Retinal pigment epithelial cell (primary cell): ENCODE measurements at regions not wholly inside any gene's neighbourhood (a gene's known extent, or its start where the extent isn't known, plus 50 kb on each side); places are given as distances from the start of the nearest gene placed in this dataset.
"Not testable (repeated sequence)": the region's sequence is repeated elsewhere in the genome, so short reads cannot be mapped to it uniquely, and the experiment has no call there.

Experiments
- DNase-seq: peaks from one replicate; pipeline ENCODE4 v3.0.0-alpha.2; 2010; ENCODE audit warnings: low read depth
- H3K4me3 ChIP-seq: 2 replicates; pipeline ENCODE4 v1.5.1; 2011; ENCODE audit warnings: mild to moderate bottlenecking, low read length, control low read depth, moderate library complexity
- TF ChIP-seq, protein P1 (sequence below): conservative IDR thresholded peaks from 2 replicates; pipeline ENCODE4 v1.5.1; 2011; ENCODE audit warnings: low read depth, low read length, control low read depth, inconsistent platforms

DNA sequence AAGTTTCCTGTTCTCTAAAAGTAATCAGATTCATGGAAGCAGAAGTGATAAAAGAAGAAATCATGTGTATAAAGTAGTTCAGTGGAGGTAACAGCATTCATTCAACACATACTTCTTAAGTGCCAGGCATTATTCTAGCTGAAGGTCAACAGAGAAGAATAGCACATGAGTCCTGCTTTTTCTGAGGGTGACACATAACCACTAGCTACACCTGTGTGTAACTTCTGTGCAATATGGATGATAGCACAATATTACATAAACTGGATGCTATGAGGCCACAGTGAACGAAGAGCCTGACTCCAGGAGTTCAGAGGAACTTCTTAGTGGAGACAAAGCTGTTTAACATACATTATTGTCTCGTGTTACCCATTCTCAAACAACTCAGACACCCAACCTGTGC lies 114.3 kb upstream of the PCED1B start:
- H3K4me3 ChIP-seq = no peak overlapping the region
- TF ChIP-seq, protein P1, sequence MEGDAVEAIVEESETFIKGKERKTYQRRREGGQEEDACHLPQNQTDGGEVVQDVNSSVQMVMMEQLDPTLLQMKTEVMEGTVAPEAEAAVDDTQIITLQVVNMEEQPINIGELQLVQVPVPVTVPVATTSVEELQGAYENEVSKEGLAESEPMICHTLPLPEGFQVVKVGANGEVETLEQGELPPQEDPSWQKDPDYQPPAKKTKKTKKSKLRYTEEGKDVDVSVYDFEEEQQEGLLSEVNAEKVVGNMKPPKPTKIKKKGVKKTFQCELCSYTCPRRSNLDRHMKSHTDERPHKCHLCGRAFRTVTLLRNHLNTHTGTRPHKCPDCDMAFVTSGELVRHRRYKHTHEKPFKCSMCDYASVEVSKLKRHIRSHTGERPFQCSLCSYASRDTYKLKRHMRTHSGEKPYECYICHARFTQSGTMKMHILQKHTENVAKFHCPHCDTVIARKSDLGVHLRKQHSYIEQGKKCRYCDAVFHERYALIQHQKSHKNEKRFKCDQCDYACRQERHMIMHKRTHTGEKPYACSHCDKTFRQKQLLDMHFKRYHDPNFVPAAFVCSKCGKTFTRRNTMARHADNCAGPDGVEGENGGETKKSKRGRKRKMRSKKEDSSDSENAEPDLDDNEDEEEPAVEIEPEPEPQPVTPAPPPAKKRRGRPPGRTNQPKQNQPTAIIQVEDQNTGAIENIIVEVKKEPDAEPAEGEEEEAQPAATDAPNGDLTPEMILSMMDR = no peak

DNA sequence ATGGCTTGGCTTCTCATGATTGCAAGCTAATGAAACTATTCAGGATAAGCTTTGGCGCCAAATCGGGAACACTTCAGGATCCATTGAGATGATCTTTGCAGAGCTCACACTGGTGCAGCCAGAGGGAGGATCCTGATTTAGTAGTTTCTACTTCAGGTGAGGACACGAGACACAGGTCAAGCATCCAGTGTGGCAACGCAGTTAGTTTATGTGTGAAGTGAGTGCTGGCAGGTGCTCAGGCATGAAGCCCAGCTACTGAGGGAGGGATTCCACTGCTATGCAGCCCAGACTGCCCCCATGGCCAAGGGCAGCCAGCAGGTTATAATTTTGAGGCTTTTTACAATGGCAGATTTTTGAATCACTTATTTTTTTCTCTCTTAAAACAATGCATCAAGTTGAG lies 113.5 kb upstream of the PCED1B start:
- H3K4me3 ChIP-seq = no peak overlapping the region
- DNase-seq = no peak
- TF ChIP-seq, protein P1 = no peak

More for the DNA sequence above, 114.3 kb upstream of the PCED1B start:
- DNase-seq = no peak

- TF ChIP-seq, protein P1 = no peak
- DNase-seq = no peak
- no peak overlapping the region for H3K4me3 ChIP-seq
These were observed 108.8 kb upstream of the PCED1B start for GRCh38 chr12:46970636-46971035.

- not testable (repeated sequence) for DNase-seq, H3K4me3 ChIP-seq
These were observed 105.5 kb upstream of the PCED1B start for GRCh38 chr12:46973937-46974336.

GRCh38 chr12:46977871-46978375 lies 101.5 kb upstream of the PCED1B start:
- DNase-seq = no peak
- no peak overlapping the region for H3K4me3 ChIP-seq
- TF ChIP-seq, protein P1 = no peak

DNA sequence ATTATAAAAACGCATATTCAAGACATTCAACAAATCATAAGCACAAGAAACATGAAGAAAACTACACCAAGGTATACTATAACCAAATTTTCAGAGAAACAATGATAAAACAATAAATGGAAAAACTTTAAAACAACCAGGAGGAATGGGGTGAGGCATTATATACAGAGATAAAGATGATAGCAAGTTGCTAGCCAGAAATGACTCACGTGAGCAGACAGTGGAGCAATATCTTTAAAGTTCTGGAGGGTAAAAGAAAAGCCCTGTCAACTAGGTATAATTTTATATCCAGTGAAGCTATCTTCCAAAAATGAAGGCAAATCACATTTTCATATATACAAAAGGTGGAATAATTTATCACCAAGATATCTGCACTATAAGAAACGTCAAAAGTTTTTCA lies 97.8 kb upstream of the PCED1B start:
- TF ChIP-seq, protein P1 = no peak
- DNase-seq = no peak
- H3K4me3 ChIP-seq = no peak overlapping the region

DNA sequence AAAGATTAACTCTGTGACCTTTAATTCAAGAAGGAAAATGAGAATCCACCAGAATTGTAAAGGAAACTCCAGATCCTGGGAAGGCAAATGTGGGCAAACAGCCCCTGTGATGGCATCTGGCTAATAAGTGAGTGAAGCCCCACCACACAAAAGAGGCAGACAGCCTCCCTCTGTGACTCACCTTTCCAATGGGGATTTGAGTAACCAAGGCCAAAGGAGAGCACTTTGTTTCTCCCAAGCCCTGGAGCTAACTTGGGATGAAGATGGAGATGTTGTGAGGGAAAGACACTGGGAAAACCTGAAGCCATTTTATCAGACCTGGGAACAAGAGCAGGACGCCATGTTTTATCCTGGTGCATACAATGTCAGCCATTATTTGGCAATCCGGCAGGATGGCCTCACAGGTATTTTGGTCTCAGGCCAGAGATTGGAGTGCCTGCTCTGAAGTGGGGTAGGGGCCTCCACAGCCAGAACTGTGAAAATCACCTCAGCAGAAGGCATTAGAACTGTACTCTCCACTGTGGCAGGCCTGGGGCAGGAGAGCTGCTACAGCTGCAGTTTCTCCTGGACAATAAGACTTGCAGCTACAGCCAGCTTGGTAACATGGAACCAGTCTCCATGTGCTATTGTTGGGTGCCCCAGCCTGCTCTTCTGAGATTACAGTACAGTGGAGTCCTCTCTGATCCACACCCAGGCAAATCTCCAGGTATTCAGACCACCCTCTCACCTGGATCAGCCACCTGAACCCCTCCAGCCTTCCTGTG lies 96.6 kb upstream of the PCED1B start:
- no peak for DNase-seq
- TF ChIP-seq, protein P1 = no peak
- no peak overlapping the region for H3K4me3 ChIP-seq
